Left colon (tissue), 2 donors: ENCODE measurements at regions not wholly inside any gene's neighbourhood (a gene's known extent, or its start where the extent isn't known, plus 50 kb on each side); places are given as distances from the start of the nearest gene placed in this dataset.
"Not testable (repeated sequence)": the region's sequence is repeated elsewhere in the genome, so short reads cannot be mapped to it uniquely, and the experiment has no call there.

Experiments
- ATAC-seq: fragments of 200-7000 bp; cut with Tn5 transposase; one replicate; pipeline ENCODE4 v1.9.1; 2020; ENCODE audit warnings: mild to moderate bottlenecking, moderate library complexity
- DNase-seq, 2 donors: peaks; one replicate each; pipeline ENCODE4 v3.0.0-alpha.2; 2020
- intact Hi-C, 2 donors: fragments of 100-400 bp; cut with DNase I in 1 of 2; cut with micrococcal nuclease in 1 of 2; formaldehyde crosslinking; loops; one replicate each; pipeline versions ENCODE4 v1.11.2 to v1.14.0; 2022; cut with DNase I, micrococcal nuclease
- donor health status: DM: no; HTN: no; CAD: no.
- donor health status: DM: yes; HTN: yes; CAD: no.

- ATAC-seq (no peak), DNase-seq (no peak)
- intact Hi-C loops, result no loop called here
These were observed 327.6 kb upstream of the PCDH9 start for GRCh38 chr13:67557642-67558241.

- ATAC-seq (no peak), DNase-seq (no peak)
- intact Hi-C loops, result no loop called here
These were observed 327.0 kb upstream of the PCDH9 start for GRCh38 chr13:67557118-67557517.

GRCh38 chr13:67554746-67555452 is 324.8 kb upstream of the PCDH9 start:
- ATAC-seq, result no peak
- intact Hi-C loops, result no loop called here
- no peak for DNase-seq

GRCh38 chr13:67554286-67554685 is 324.1 kb upstream of the PCDH9 start:
- intact Hi-C loops, result no loop called here
- ATAC-seq, result no peak
- no peak for DNase-seq

- intact Hi-C loops, result no loop called here
- no peak for ATAC-seq
- DNase-seq, result no peak
These were observed 319.2 kb upstream of the PCDH9 start for GRCh38 chr13:67549331-67549730.

GRCh38 chr13:67538906-67539305 is 308.8 kb upstream of the PCDH9 start:
- DNase-seq (no peak), ATAC-seq (no peak)
- intact Hi-C loops, result no loop called here

- ATAC-seq (no peak), DNase-seq (no peak)
- intact Hi-C loops, result no loop called here
These were observed 290.8 kb upstream of the PCDH9 start for GRCh38 chr13:67520886-67521285.

- intact Hi-C loops, result no loop called here
- DNase-seq (no peak), ATAC-seq (no peak)
These were observed 289.2 kb upstream of the PCDH9 start for GRCh38 chr13:67519356-67519755.

- DNase-seq, result no peak
- ATAC-seq, result no peak
- intact Hi-C loops, result no loop called here
These were observed 288.6 kb upstream of the PCDH9 start for GRCh38 chr13:67518785-67519184.

- no peak for ATAC-seq
- DNase-seq, result no peak
- intact Hi-C loops, result no loop called here
These were observed 285.8 kb upstream of the PCDH9 start for GRCh38 chr13:67515895-67516294.

GRCh38 chr13:67509018-67509417 is 278.9 kb upstream of the PCDH9 start:
- DNase-seq (no peak), ATAC-seq (no peak)
- intact Hi-C loops, result no loop called here

GRCh38 chr13:67508275-67508674 is 278.1 kb upstream of the PCDH9 start:
- DNase-seq, ATAC-seq, intact Hi-C loops: not testable (repeated sequence)

GRCh38 chr13:67506407-67506806 is 276.3 kb upstream of the PCDH9 start:
- DNase-seq (no peak), ATAC-seq (no peak)
- intact Hi-C loops, result no loop called here

- intact Hi-C loops, result no loop called here
These were observed 275.2 kb upstream of the PCDH9 start for GRCh38 chr13:67505376-67505775.

GRCh38 chr13:67498948-67499347 is 268.8 kb upstream of the PCDH9 start:
- DNase-seq (no peak), ATAC-seq (no peak)
- intact Hi-C loops, result no loop called here

More at GRCh38 chr13:67505376-67505775, 275.2 kb upstream of the PCDH9 start:
- DNase-seq, result no peak
- ATAC-seq, result no peak

GRCh38 chr13:67493835-67494234 is 263.7 kb upstream of the PCDH9 start:
- intact Hi-C loops, result no loop called here
- DNase-seq, result no peak
- no peak for ATAC-seq

GRCh38 chr13:67489016-67489415 is 258.9 kb upstream of the PCDH9 start:
- DNase-seq (no peak), ATAC-seq (no peak)
- intact Hi-C loops, result no loop called here

GRCh38 chr13:67481445-67481844 is 251.3 kb upstream of the PCDH9 start:
- DNase-seq (no peak), ATAC-seq (no peak)
- intact Hi-C loops, result no loop called here

GRCh38 chr13:67474115-67474514 is 244.0 kb upstream of the PCDH9 start:
- intact Hi-C loops, result no loop called here
- ATAC-seq (no peak), DNase-seq (no peak)

- intact Hi-C loops, result no loop called here
- DNase-seq, result no peak
- no peak for ATAC-seq
These were observed 239.5 kb upstream of the PCDH9 start for GRCh38 chr13:67469623-67470022.

- no peak for DNase-seq
- no peak for ATAC-seq
- intact Hi-C loops, result no loop called here
These were observed 236.4 kb upstream of the PCDH9 start for GRCh38 chr13:67466569-67466968.
